Stomach (tissue), 8 donors: ENCODE measurements at regions not wholly inside any gene's neighbourhood (a gene's known extent, or its start where the extent isn't known, plus 50 kb on each side); places are given as distances from the start of the nearest gene placed in this dataset.

Source experiments
- DNase-seq, 2 donors: peaks; one replicate each; pipeline versions ENCODE4 v3.0.0 to v3.0.0-alpha.2; 2013 to 2019
- H3K27ac ChIP-seq, 5 donors: fragments of 200-600 bp in 4 of 5; sonication (generic) in 4 of 5; one replicate each; pipeline ENCODE4 v1.5.1; 2013 to 2019; ENCODE audit warnings: mild to moderate bottlenecking in 1 of 5, moderate library complexity in 1 of 5
- H3K27me3 ChIP-seq, 3 donors: fragments of 200-600 bp; sonication (generic); one replicate each; pipeline ENCODE4 v1.5.1; 2017 to 2019; ENCODE audit warnings: mixed run types in 1 of 3
- H3K36me3 ChIP-seq, 4 donors: fragments of 200-600 bp; sonication (generic); 1 replicate in 3 of 4; 2 replicates in 1 of 4; pipeline ENCODE4 v1.5.1; 2016 to 2019
- H3K4me1 ChIP-seq, 4 donors: fragments of 200-600 bp; sonication (generic); one replicate each; pipeline ENCODE4 v1.5.1; 2016 to 2019
- H3K4me3 ChIP-seq, 4 donors: fragments of 200-600 bp; sonication (generic) in 3 of 4; one replicate each; pipeline ENCODE4 v1.5.1; 2016 to 2019; ENCODE audit warnings: mild to moderate bottlenecking in 1 of 4
- H3K9me3 ChIP-seq, 4 donors: fragments of 200-600 bp; sonication (generic); one replicate each; pipeline ENCODE4 v1.5.1; 2016 to 2019
- CTCF ChIP-seq, 7 experiments: fragments of 450-650 bp in 4 of 7; fragments of 200-600 bp in 3 of 7; sonication (generic) in 3 of 7; IDR thresholded peaks; one replicate each; pipeline ENCODE4 v1.5.1; 2016 to 2019; ENCODE audit warnings: antibody characterized with exemption in 7 of 7, control low read depth in 2 of 7, mild to moderate bottlenecking in 1 of 7
- EP300 ChIP-seq: sonication (generic); formaldehyde crosslinking; IDR thresholded peaks from one replicate; pipeline ENCODE4 v1.6.1; 2017; ENCODE audit warnings: antibody characterized with exemption
- POLR2A ChIP-seq, 4 donors: fragments of 450-650 bp; IDR thresholded peaks; one replicate each; pipeline ENCODE4 v1.6.1; 2016; ENCODE audit warnings: antibody characterized with exemption in 4 of 4, control low read depth in 2 of 4, mild to moderate bottlenecking in 1 of 4, moderate library complexity in 1 of 4
- POLR2AphosphoS5 ChIP-seq, 3 donors: sonication (generic); formaldehyde crosslinking; IDR thresholded peaks; one replicate each; pipeline ENCODE4 v1.6.1; 2016; ENCODE audit warnings: antibody characterized with exemption in 3 of 3
- WGBS, 5 donors: extraction: QIAGEN DNeasy Blood & Tissue Kit in 3 of 5; methylation state at CpG; one replicate each; pipeline versions ENCODE4 v1.1.5 to v1.1.7; 2013 to 2018; 5-methylcytosine and 5-hydroxymethylcytosine counted together
- intact Hi-C: fragments of 100-400 bp; cut with DNase I; formaldehyde crosslinking; loops from one replicate; pipeline ENCODE4 v1.15.1; 2023; ENCODE audit warnings: low total_unique reads
- donor health status: healthy with polysubstance abuse.
- donor health status: Bipolar disorder and iron deficiency.
- donor health status: healthy.

- no peaks in the 10 kb centered on the region for H3K36me3 ChIP-seq
- intact Hi-C loops, result no loop called here
- H3K27me3 ChIP-seq, result no peaks in the 10 kb centered on the region
- TF ChIP-seq EP300 (no peak), CTCF (IDR thresholded peaks at IDR 0.05) (no peak), POLR2A (IDR thresholded peaks at IDR 0.05) (no peak), POLR2AphosphoS5 (IDR thresholded peaks at IDR 0.05) (no peak)
- H3K9me3 ChIP-seq, result no peaks in the 10 kb centered on the region
- 67 to 83% (median 77%) methylated on average over 3 of the region's 3 CpGs for WGBS, 5 donors
- H3K4me1 ChIP-seq, result peaks cover 0 to 17% (median 5%) of the 10 kb centered on the region in 4 donors
- no peak for DNase-seq
- H3K4me3 ChIP-seq, result no peak overlapping the region
- no peak overlapping the region for H3K27ac ChIP-seq
Measured at GRCh38 chr12:92464911-92465310, 237.9 kb upstream of the PLEKHG7 start.

- no peaks in the 10 kb centered on the region for H3K9me3 ChIP-seq
- H3K36me3 ChIP-seq, result no peaks in the 10 kb centered on the region
- TF ChIP-seq EP300, result no peak
- TF ChIP-seq POLR2A (IDR thresholded peaks at IDR 0.05), result no peak
- no peak for TF ChIP-seq POLR2AphosphoS5 (IDR thresholded peaks at IDR 0.05)
- no peak for TF ChIP-seq CTCF (IDR thresholded peaks at IDR 0.05)
- H3K27ac ChIP-seq, result peak overlapping the region in 1 of 5 donors; percentile 5
- no peak for DNase-seq
- H3K4me3 ChIP-seq, result no peak overlapping the region
- intact Hi-C loops, result no loop called here
- WGBS, 5 donors, result 90 to 96% (median 92%) methylated on average over 2 of the region's 2 CpGs
- H3K27me3 ChIP-seq, result no peaks in the 10 kb centered on the region
- peaks cover 0 to 17% (median 5%) of the 10 kb centered on the region in 4 donors for H3K4me1 ChIP-seq
Measured at GRCh38 chr12:92463171-92463570, 239.6 kb upstream of the PLEKHG7 start.

GRCh38 chr12:92462527-92462926 is 240.3 kb upstream of the PLEKHG7 start:
- no peaks in the 10 kb centered on the region for H3K9me3 ChIP-seq
- 80 to 88% (median 81%) methylated on average over 1 of the region's 1 CpG for WGBS, 5 donors
- no peak for DNase-seq
- peak overlapping the region in 3 of 5 donors; percentile 5 to 57 (median 30) for H3K27ac ChIP-seq
- no peaks in the 10 kb centered on the region for H3K36me3 ChIP-seq
- no peak for TF ChIP-seq POLR2AphosphoS5 (IDR thresholded peaks at IDR 0.05)
- no peak for TF ChIP-seq CTCF (IDR thresholded peaks at IDR 0.05)
- TF ChIP-seq EP300, result no peak
- no peak overlapping the region for H3K4me3 ChIP-seq
- H3K27me3 ChIP-seq, result no peaks in the 10 kb centered on the region
- intact Hi-C loops, result no loop called here
- H3K4me1 ChIP-seq, result peaks cover 0 to 17% (median 2%) of the 10 kb centered on the region in 4 donors

- DNase-seq, result no peak
- 68 to 81% (median 72%) methylated on average over 3 of the region's 3 CpGs for WGBS, 5 donors
- peaks cover 0 to 17% (median 2%) of the 10 kb centered on the region in 4 donors for H3K4me1 ChIP-seq
- peak overlapping the region in 3 of 5 donors; percentile 21 to 57 (median 30) for H3K27ac ChIP-seq
- no peaks in the 10 kb centered on the region for H3K27me3 ChIP-seq
- H3K4me3 ChIP-seq, result no peak overlapping the region
- TF ChIP-seq POLR2A (IDR thresholded peaks at IDR 0.05) (no peak), EP300 (no peak), POLR2AphosphoS5 (IDR thresholded peaks at IDR 0.05) (no peak), CTCF (IDR thresholded peaks at IDR 0.05) (no peak)
- intact Hi-C loops, result no loop called here
- no peaks in the 10 kb centered on the region for H3K9me3 ChIP-seq
- no peaks in the 10 kb centered on the region for H3K36me3 ChIP-seq
Measured at GRCh38 chr12:92462049-92462448, 240.7 kb upstream of the PLEKHG7 start.
